ENCODE measurements at regions not wholly inside any gene's neighbourhood (a gene's known extent, or its start where the extent isn't known, plus 50 kb on each side); places are given as distances from the start of the nearest gene placed in this dataset.

DNA sequence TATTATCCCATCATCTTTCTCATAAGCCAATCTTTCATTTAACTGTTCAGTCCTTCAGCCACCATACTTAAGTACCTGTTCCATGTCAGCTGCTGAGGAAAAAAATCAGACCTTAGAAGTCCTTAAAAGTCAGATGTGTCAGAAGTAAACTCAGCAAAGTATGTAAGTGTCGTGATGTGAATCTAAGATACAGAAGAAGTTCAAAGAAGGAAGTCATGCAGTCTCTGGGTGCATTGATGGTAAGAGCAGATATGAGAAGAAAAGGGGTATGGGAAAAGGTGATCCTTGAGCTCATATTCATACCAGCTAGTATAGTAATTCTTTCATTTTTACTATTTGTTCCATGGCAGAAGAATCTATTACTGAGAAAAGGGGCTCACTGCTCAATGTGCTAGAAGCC lies 259.4 kb upstream of the CD180 start:
- in situ Hi-C loops (cut with HindIII; ENCODE audit: low pct_unique_long_range_greater_than_20kb, low sequenced_read_pairs) = no loop called here

DNA sequence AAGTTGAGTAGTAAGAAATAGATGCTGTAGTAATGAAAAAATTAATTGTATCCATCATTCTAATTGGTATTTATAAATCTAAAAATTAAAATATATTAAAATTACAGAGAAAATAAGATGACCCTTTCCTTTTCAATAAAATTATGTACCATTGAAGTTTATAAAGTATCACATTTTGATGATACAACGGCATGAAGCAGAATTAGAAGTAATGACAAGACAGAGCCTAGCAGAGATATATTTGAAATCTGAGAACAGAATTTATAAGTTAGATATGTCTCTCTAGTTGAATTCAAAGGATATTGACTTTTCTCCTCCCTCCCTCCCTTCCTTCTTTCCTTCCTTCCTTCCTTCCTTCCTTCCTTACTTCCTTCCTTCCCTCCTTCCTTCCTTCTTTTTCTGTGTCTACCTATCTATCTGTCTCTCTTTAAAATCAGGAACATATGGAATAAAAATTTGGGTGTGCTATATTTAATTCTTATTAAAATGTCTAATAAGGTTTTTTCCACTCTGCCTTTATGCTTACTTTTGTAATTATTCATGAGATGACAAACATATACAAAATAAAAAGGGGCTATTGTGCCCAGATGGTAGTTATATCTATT lies 258.5 kb upstream of the CD180 start:
- in situ Hi-C loops (cut with HindIII; ENCODE audit: low pct_unique_long_range_greater_than_20kb, low sequenced_read_pairs) = no loop called here
- no peak for DNase-seq (ENCODE audit: low read depth, low spot score)

More for the DNA sequence above, 259.4 kb upstream of the CD180 start:
- no peak for DNase-seq (ENCODE audit: low read depth, low spot score)

DNA sequence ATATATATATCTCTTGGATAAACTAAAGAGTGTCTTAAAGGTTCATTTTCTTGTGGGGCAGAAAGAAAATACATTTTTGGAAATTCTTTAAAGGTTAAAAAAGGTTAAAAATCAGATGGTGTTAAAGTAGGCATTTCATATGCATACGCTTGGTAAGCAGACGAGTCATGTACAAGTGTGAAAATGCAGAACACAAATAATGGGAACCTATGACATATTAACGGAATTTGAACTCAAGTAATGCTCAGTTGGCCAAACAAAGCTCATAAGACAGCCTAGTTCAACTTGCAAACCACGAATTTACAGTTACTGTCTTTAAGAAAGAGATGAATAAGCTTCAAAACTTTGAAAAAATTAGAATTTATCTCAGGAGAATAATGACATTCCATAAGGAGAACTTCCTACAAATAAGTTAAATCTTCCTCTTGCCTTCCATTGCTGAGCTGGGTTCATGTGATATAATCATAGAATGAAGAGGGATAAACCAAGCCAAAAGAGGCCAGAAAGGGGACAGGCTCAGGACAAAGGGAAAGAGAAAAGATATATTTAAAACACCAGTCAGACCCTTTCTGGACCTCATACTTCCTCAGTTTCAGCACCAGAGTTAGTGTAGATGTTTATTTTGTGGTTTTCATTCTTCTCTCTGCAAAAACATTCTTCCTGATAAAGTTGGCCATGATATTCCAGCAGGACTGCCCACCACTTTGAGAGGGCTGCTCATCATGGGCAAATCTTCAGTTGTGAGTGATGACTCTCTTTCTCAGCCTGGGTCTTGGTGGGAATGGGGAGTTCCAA lies 256.7 kb upstream of the CD180 start:
- DNase-seq (ENCODE audit: low read depth, low spot score) = no peak
- in situ Hi-C loops (cut with HindIII; ENCODE audit: low pct_unique_long_range_greater_than_20kb, low sequenced_read_pairs) = no loop called here

DNA sequence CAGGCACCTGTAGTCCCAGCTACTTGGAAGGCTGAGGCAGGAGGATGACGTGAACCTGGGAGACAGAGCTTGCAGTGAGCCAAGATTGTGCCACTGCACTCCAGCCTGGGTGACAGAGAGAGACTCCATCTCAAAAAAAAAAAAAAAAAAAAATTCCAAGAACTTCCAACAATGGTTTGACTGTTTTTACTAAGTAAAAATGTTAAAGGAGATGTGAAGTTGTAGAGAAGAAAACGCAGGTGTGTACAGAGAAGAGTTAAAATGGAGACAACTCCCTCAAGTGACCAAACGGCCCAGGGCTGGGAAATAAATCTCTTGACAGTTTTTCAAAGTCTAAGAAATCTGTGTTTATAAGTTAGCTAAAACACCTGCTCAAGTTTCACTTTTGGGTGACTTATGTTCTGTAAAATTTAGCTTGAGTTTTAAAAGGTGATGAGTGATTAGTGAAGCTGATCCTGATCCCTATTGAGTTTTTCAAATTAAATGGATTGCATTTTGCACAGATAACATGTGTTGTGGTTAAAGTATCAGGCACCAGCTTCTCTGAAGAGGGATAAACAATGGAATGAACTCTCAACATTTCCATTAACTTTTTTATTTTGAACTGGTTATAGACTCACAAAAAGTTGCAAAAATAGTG lies 255.2 kb upstream of the CD180 start:
- in situ Hi-C loops (cut with HindIII; ENCODE audit: low pct_unique_long_range_greater_than_20kb, low sequenced_read_pairs) = no loop called here
- no peak for DNase-seq (ENCODE audit: low read depth, low spot score)

DNA sequence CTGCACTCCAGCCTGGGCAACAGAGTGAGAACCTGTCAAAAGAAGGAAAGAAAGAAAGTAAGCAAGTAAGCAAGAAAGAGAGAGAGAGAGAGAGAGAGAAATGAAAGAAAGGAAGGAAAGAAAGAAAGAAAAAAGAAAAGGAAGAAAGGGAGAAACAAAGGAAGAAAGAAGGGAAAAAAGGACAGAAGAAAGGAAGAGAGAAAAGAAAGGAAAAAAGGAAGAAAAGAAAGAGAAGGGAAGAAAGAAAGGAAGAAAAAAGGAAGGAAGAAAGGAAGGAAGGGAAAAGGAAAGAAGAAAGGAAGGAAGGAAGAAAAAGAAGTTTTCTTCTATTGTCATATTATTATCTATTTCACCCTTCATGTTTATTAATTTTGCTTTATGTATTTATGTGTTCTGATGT lies 251.1 kb upstream of the CD180 start:
- in situ Hi-C loops (cut with HindIII; ENCODE audit: low pct_unique_long_range_greater_than_20kb, low sequenced_read_pairs) = no loop called here
- DNase-seq (ENCODE audit: low read depth, low spot score) = no peak

DNA sequence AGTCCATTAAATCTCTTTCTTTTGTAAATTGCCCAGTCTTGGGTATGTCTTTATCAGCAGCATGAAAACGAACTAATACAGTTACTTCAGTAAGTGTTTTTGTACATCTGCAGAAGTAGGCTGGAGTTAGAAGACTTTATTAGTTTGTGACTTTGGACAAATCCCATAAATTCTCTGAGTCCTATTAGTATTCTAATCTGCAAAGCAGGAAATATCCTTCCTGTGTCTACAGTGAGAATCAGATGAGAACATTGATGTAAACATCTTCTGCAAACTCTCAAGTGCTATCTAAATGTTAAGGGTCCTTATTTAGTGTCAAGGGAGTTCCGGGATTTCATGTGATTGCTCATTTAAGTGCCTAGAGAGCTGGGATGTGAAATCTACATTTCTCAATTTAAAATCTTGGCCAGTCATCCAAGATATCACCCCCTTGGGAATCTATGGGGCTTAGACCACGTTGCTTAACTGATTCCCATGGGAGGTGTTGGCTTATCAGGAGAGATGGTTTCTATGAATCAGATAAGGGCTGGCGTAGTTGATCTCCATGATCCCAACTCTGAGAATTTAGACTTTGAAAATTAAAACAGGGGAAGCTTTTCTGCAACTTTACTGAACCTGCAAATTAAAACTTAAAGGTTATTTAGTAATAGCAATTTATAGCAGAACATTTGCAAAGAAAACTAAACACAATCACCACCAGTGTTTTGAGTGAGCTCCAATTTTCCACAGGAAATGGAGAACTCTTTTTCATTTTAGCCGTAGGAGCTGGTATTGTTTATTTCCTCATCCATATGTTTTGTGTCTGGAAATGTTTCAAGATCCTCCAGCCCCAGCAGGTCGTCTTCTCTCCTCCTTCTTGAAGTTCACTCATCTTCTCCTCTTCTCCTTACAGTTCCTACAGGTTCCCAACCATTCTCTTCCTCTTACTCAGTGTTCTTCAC lies 241.6 kb upstream of the CD180 start:
- in situ Hi-C loops (cut with HindIII; ENCODE audit: low pct_unique_long_range_greater_than_20kb, low sequenced_read_pairs) = no loop called here
- no peak for DNase-seq (ENCODE audit: low read depth, low spot score)

DNA sequence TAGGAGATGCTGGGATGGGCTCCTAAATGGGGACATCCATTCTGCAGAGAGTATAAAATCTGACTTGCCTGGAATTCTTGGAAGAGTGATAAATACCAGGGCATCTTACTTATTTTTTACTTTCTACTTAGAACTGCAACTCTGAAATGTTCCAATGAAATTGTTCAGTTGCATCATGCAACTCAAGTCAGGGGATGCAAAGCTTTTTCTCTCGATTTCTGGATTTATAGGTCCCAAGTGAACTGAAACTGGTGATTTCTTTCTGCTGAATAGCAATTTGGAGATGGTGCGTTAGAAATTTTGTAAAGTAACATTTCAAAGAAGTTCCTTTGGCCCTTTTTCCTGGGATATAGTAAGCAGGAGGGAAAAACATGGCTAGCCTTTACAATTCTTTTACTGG lies 238.4 kb upstream of the CD180 start:
- no peak for DNase-seq (ENCODE audit: low read depth, low spot score)
- in situ Hi-C loops (cut with HindIII; ENCODE audit: low pct_unique_long_range_greater_than_20kb, low sequenced_read_pairs) = no loop called here

DNA sequence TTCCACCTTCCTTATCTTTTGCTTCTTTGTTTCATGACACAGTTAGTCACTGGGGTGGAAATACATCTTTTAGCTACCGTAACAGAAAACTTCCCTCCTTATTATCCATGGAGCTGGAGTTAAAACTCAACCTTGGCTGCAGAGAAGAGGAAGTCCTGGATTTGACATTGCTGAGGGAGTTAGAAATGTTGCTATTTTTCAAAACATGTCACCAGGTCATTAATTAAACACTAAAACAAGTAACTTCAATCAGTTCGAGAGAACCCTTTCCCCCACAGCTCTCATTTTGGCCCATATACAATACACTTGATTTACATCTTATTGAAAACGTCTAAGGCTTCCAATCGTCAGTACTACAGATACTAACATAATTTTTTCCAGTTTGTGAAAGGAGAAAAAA lies 237.9 kb upstream of the CD180 start:
- DNase-seq (ENCODE audit: low read depth, low spot score) = no peak
- in situ Hi-C loops (cut with HindIII; ENCODE audit: low pct_unique_long_range_greater_than_20kb, low sequenced_read_pairs) = no loop called here

DNA sequence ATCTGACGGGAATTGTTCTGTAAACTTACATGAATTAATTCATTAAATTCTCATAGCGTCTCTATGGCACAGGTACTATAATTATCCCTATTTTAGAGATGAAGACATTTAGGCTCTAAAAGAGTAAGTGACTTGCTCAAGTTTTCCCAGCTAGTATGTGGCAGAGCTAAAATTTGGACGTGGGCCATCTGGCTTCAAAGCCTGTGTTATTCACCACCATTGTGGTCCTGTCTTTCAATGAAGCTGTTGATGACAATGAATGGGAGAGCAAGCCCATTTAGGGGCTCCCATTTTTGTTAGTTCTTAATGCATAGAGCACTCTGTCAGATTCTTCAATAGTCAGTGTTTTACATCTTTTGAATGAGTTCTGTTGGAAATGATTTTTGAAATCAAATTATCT lies 236.0 kb upstream of the CD180 start:
- in situ Hi-C loops (cut with HindIII; ENCODE audit: low pct_unique_long_range_greater_than_20kb, low sequenced_read_pairs) = no loop called here
- DNase-seq (ENCODE audit: low read depth, low spot score) = no peak

DNA sequence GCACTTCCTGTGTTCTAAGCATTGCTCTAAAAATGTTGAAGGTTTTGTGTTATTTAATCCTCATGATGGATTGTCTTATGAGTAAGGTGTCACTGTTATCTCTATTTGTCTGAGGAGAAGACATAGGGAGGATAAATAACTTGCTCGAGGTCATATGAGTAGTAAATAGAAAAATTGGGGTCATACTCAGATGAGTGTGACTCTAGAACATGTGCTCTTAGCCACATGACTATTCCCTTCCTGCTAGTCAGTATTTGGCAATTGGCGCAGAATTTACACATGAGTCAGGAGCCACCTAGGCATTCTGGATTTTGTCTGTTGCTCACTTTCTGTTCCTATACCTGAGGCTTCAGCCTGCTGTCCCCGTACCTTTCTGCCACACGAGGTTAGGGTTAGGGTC lies 234.6 kb upstream of the CD180 start:
- DNase-seq (ENCODE audit: low read depth, low spot score) = no peak
- in situ Hi-C loops (cut with HindIII; ENCODE audit: low pct_unique_long_range_greater_than_20kb, low sequenced_read_pairs) = no loop called here

DNA sequence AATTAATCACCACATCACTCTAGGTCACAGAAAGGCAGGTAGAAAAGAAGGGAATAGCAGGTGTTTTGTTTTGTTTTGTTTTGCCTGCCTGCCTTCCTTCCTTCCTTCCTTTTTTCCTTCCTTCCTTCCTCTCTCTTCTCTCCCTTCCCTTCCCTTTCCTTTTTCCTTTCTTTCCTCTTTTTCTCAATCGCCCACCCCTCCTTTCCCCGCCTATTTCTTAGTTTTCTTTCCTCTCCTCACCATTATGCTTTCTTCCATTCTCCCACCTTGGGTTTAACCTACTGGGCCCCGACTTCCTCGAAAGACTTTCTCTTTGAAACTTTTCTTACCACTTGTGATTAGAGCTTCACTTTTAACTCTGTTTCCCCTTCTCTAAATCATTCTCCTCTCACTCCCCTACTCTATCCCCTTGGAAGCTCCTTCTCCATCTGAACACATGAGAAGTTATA lies 231.3 kb upstream of the CD180 start:
- in situ Hi-C loops (cut with HindIII; ENCODE audit: low pct_unique_long_range_greater_than_20kb, low sequenced_read_pairs) = no loop called here
- DNase-seq (ENCODE audit: low read depth, low spot score) = no peak

DNA sequence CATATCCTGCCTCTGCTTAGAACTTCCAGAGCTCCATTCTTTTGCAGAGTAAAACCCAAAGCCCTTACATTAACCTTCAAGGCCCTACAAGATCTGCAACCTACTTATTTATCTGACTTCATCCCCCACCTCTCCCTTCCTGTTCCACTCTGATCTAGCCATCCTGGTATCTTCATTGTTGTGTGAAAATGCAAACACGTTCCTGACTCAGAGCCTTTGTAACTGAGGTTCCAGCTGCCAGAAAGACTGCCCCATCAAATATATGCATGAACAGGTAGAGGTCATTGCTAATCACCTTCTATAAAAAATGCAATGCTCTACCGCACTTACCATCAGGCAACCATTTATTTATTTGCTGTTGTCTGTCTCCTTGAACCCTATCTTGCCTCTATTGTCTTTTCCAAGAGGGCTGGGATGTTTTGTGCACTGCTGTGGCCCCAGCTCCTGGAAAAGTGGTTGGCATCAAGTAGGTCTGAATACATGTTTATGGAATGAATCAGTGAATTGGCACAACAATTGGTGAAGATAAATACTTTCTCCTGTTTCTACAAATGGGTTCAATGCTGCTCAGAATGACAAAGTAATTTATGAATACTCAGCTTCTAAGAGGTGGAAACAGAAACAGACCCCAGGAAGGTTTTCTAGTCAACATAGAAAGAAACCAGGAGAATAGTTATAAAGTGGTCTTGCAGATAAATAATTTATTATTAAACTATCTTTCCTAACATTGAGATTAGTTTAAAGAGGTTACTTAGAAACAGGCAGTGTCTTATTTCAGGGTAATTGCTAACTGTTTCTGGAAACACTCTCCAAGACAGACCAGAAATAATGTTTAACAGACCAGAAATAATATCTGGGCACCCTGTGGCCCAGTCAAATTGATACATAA lies 230.6 kb upstream of the CD180 start:
- in situ Hi-C loops (cut with HindIII; ENCODE audit: low pct_unique_long_range_greater_than_20kb, low sequenced_read_pairs) = no loop called here
- DNase-seq (ENCODE audit: low read depth, low spot score) = no peak

DNA sequence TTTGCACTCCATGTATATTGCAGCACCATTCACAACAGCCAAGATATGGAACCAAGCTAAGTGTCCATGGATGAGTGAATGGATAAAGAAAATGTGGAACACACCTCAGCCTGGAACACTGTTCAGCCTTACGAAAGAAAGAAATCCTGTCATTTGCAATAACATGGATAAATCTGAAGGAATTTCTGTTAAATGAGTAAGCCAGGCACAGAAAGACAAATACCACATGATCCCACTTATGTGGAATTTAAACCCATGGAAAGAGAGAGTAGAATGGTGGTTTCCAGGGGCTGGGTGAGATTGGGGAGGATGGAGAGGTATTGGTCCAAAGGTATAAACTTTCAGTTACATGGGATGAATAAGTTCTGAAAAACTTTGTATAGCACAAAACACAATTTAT lies 228.9 kb upstream of the CD180 start:
- in situ Hi-C loops (cut with HindIII; ENCODE audit: low pct_unique_long_range_greater_than_20kb, low sequenced_read_pairs) = no loop called here
- DNase-seq (ENCODE audit: low read depth, low spot score) = no peak

DNA sequence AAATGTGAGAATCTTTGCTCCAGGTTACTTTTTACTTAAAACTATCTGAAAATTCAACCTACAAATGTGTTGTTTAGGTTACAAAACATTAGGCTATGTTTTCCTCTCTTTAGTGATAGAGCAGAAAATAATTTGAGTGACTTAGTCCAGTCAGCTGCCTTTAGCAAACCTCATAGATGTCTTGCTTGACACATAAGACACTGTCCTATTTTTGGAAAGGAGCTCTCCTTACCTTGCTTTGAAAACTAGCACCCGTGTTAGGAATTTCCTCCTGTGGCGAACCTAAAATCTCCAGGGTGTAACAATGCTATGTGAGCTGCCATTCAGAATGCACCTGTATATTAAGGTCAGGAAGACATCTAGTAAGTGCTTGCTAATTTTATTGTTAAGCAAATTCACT lies 221.2 kb upstream of the CD180 start:
- in situ Hi-C loops (cut with HindIII; ENCODE audit: low pct_unique_long_range_greater_than_20kb, low sequenced_read_pairs) = no loop called here

DNA sequence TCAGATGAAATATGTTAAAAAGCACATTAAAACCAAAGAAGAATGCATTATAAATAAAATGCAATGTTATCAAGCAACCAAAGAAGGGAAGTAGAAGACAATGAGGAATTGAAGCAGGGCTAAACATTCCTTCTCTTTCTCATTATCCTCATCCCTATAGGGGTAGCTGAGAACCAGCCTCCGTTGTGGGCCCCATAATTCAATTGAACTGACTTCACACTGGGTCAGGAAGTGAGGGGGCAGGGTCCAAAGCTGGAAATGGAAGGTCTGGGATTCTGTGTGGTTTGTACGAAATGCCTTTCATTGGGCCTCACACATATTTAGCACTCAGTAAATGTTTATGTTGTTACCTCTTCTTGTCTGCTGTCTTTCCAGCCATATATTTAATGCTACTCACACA lies 220.4 kb upstream of the CD180 start:
- DNase-seq (ENCODE audit: low read depth, low spot score) = no peak
- in situ Hi-C loops (cut with HindIII; ENCODE audit: low pct_unique_long_range_greater_than_20kb, low sequenced_read_pairs) = no loop called here

More for the DNA sequence above, 221.2 kb upstream of the CD180 start:
- DNase-seq (ENCODE audit: low read depth, low spot score) = no peak

DNA sequence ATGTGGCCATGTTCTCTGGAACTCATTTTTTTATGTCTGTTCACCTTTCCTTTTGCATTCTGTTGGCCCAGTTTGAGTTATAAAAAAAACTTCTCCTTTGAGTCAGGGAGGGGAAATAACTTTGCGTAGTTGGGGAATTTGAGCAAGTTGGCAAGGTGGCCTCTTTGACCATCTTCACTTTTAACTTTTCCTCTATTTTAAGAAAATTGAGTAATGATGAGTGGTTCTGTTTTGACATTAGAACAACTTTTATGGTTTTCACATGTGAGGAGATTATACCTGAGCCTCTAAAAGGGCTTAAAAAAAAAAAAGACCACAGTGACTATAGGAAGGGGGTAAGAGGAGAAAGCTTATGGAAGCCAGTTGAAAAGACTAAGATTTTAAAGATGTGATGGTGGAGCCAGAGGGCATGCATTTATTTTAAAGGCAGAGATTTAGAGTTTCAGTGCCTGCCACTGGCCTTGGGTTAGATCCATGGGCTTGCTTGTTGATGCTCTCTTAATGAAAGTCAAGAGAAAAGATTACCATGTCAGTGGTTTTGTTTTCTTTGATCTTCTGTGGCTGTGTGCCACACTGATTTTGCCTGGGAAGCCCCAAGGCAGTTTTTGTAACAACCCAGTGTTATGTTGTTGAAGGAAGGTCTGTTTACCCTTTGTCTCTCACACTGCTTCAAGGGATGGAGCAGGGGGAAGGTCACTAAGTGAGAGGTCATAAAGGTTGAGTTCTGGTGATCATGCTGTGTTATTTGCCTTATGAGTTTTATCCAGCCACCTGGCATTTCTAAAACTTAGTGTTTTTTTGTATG lies 219.7 kb upstream of the CD180 start:
- in situ Hi-C loops (cut with HindIII; ENCODE audit: low pct_unique_long_range_greater_than_20kb, low sequenced_read_pairs) = no loop called here
- peak; percentile 75 for DNase-seq (ENCODE audit: low read depth, low spot score)

All from SK-MEL-5 (cell line).